GM21447 (cell line): ENCODE measurements at regions not wholly inside any gene's neighbourhood (a gene's known extent, or its start where the extent isn't known, plus 50 kb on each side); places are given as distances from the start of the nearest gene placed in this dataset.
A peak's percentile ranks its signal among the peaks of the same experiment; 100 is the strongest.
"Not testable (repeated sequence)": the region's sequence is repeated elsewhere in the genome, so short reads cannot be mapped to it uniquely, and the experiment has no call there.

Experiments used
- ATAC-seq: cut with Tn5 transposase; IDR thresholded peaks from one replicate; pipeline ENCODE4 v1.9.1; 2021; ENCODE audit not compliant: unreplicated experiment

DNA sequence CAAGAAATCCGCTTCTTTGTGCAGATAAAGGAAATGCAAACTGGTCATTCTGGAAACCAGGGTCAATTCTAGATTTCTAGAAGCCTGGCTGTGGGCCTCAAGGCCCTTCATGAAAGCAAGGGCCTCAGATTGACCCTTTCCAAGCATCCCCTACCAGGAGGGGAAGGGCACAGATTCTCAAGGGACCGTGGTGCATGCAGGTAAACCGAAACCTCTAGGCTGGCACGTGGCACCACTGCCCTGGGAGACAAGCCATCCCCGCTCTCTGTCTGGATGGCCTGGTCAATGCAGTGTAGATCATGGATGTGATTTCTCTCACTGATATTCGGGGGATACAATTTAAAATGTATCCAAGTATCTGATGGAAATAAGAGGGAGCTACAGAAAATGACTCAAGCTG lies 69.4 kb downstream of the TOMM20 start:
- no peak for ATAC-seq

DNA sequence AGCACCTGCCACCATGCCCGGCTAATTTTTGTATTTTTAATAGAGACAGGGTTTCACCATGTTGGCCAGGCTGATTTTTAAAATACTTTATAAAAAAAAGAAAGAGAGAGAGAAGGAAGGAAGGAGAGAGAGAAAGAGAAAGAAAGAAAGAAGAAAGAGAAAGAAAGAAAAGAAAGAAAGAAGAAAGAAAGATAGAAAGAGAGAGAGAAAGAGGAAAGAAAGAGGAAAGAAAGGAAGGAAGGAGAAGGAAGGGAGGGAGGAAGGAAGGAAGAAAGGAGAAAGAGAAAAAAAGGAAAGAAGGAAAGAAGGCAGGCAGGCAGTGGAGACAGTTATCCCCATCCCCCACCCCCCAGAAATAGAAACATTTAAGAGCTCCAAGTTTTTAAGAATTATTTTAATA lies 69.9 kb downstream of the TOMM20 start:
- no peak for ATAC-seq

- ATAC-seq: no peak
Observed at GRCh38 chr1:235057385-235058306, 71.0 kb downstream of the TOMM20 start.

DNA sequence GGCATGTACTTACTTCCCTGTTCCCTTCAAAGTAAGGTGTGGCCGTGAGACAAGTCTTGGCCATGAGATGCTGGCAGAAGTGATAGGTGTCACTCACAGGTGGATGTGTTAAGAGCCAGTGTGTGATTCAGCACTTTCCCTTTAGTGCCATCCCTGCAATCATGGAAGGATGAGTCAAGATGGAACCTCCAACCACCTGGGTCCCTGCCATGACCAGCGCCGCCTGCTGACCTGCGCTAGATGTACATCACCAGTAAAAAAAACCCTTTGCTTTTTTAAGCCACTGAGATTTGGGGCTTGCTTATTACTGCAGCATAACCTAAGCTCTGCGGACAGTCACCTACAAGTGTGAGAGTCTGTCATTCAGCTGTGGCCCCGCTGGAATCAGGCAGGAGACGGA lies 71.7 kb downstream of the TOMM20 start:
- ATAC-seq: no peak

- ATAC-seq: no peak
Observed at GRCh38 chr1:235054936-235055335, 73.7 kb downstream of the TOMM20 start.

GRCh38 chr1:235054466-235054865 lies 74.2 kb downstream of the TOMM20 start:
- no peak for ATAC-seq

- ATAC-seq: no peak
Observed at GRCh38 chr1:235052067-235053008, 76.3 kb downstream of the TOMM20 start.

- ATAC-seq: no peak
Observed at GRCh38 chr1:235051521-235051920, 77.1 kb downstream of the TOMM20 start.

GRCh38 chr1:235050911-235051360 lies 77.7 kb downstream of the TOMM20 start:
- peak; percentile 29 for ATAC-seq

DNA sequence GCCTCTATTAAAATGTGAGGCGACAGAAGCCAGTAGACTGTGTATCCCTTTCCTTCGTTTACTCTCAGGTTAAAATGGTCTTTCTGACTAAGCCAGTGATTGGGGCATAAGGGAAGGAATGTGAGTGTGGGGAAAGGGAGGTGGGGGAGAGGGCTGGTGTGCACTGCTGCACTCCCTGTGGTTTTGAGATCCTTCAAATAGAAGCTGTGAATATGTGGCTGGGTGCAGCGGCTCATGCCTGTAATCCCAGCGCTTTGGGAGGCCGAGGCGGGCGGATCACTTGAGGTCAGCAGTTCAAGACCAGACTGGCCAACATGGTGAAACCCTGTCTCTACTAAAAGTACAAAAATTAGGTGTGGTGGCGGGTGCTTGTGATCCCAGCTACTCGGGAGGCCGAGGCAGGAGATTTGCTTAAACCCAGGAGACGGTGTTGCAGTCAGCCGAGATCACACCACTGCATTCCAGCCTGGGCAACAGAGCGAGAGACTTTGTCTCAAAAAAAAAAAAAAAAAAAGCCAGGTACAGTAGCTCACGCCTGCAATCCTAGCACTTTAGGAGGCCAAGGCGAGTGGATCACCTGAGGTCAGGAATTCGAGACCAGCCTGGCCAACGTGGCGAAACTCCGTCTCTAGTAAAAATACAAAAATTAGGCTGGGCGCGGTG lies 78.8 kb downstream of the TOMM20 start:
- not testable (repeated sequence) for ATAC-seq

DNA sequence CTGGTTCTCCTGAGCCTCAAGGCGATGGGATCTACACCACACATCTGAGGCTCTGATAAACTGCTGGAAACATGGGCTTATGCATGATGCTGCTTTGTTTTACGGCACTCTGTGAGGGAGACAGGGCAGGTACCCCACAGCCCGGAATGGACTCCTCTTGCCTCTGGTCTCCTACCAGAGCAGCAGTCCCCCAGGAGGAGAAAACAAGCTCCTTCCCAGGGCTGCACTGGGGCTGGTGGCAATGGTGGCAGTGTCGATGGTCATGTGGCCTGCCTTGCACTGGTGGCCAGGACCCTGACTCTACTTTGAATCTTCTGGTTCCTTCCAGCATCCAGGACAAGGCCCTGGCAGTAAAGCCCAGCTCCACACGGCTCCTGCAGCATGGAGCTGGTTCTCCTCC lies 79.4 kb downstream of the TOMM20 start:
- no peak for ATAC-seq

GRCh38 chr1:235047331-235047871 lies 81.2 kb downstream of the TOMM20 start:
- ATAC-seq: no peak

GRCh38 chr1:235045921-235046601 lies 82.6 kb downstream of the TOMM20 start:
- ATAC-seq: no peak

DNA sequence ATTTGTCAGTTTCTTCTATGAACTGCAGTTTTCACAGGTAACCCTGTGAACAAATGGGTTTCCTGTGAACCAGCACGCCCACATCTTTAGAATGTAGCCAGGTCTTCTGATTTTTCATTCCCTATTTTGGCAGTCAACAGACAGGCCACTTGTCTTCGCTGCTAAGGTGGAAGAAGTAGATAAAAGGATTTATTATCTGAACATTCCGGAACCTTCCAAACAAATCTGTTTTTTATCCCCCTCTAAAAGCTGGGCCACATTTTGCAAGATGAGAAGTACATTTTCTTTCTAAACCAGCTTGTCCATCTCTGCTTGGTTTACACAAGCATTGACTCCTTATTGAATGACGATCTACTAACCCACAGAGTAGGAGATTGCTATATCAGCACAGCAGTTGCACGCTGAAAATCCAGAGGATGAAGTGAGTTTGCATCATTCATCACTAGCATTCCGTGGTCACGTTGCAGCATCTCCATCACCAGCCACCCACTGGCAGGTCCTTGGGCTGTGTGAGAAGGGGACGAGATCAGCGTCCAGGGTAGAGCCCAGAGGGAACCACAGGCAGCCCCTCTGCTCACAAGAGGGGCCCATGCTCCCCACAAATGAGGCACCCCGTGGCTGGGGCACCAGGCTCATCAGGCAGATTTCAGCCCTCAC lies 83.5 kb downstream of the TOMM20 start:
- no peak for ATAC-seq

DNA sequence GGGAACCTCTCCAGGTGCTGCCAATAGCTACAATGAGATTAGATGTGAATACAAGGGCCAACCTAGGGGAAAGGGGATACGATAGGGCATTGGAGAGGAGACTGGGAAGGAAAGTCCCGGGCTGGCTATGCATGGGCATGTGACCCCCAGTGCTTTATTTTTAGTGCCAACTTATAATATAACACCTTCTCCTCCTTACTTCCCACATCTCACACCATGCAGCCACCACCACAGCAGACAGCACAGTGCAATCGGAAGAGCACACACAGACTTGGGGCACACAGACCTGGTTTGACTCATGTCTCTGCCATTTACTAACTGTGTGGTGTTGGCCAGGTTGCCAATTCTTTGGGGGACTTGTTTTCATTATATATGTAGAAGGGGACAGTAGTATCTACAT lies 85.4 kb downstream of the TOMM20 start:
- ATAC-seq: no peak

DNA sequence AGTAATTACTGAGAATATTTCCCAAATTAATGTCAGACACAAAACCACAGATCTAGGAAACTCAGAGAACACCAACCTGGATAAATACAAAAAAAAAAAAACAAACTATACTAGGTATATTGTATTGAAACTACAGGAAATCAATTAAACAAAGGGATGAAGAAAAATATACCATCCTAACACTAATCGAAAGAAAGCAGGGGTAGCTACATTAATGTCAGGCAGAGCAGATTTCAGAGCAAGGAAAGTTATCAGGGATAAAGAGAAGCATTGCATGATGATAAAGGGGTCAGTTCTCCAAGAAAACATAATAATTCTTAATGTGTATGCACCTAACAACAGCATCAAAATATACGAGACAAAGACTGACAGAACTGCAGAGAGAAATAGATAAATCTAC lies 89.9 kb downstream of the TOMM20 start:
- ATAC-seq: no peak

GRCh38 chr1:235035928-235036327 lies 92.7 kb downstream of the TOMM20 start:
- no peak for ATAC-seq

GRCh38 chr1:235030919-235031596 lies 97.6 kb downstream of the TOMM20 start:
- ATAC-seq: no peak

GRCh38 chr1:235027862-235028250 lies 100.8 kb downstream of the TOMM20 start:
- no peak for ATAC-seq
